ENCODE measurements at regions not wholly inside any gene's neighbourhood (a gene's known extent, or its start where the extent isn't known, plus 50 kb on each side); places are given as distances from the start of the nearest gene placed in this dataset.

GRCh38 chr2:13114391-13114790 lies 397.7 kb downstream of the TRIB2 start:
- CTCF ChIA-PET = no interaction called here
- no peak for TF ChIP-seq POLR2AphosphoS5 (IDR thresholded peaks at IDR 0.05; ENCODE audit: insufficient read depth, low read depth, low read length)
- no peak for TF ChIP-seq EZH2 (IDR thresholded peaks at IDR 0.05; ENCODE audit: borderline replicate concordance, low read depth, low read length, severe bottlenecking)
- TF ChIP-seq MYC (IDR thresholded peaks at IDR 0.05; ENCODE audit: low read depth, low read length) = no peak
- no peak for TF ChIP-seq POLR2A (IDR thresholded peaks at IDR 0.05; ENCODE audit: low read depth, low read length)
- TF ChIP-seq GATA2 (IDR thresholded peaks at IDR 0.05; ENCODE audit: insufficient read depth, insufficient read length, low read depth, low read length) = no peak
- TF ChIP-seq JUN (IDR thresholded peaks at IDR 0.05; ENCODE audit: borderline replicate concordance, insufficient read depth, insufficient read length, low read depth) = no peak
- dilution Hi-C loops (cut with MboI; ENCODE audit: extremely low pct_ligation_motif_present, low sequenced_read_pairs) (no loop called here), intact Hi-C loops (cut with micrococcal nuclease) (no loop called here)
- H3K79me2 ChIP-seq (ENCODE audit: control insufficient read depth, insufficient read depth, low read length) = no peaks in the 10 kb centered on the region
- no peak for DNase-seq (ENCODE audit: low read depth, low spot score)
- H3K27ac ChIP-seq (ENCODE audit: insufficient read depth, low read depth, low read length) = no peak overlapping the region
- no peaks in the 10 kb centered on the region for H4K20me1 ChIP-seq (replicated peaks; ENCODE audit: control insufficient read depth, extremely low read depth, insufficient read depth, low read length)
- H3K9ac ChIP-seq (replicated peaks; ENCODE audit: extremely low read depth, insufficient read depth, low read length) = no peak overlapping the region
- H3K27me3 ChIP-seq (ENCODE audit: control insufficient read depth in 2 of 2, insufficient read depth in 2 of 2, low read length in 2 of 2) = no peaks in the 10 kb centered on the region
- H2AFZ ChIP-seq (ENCODE audit: low read depth, low read length) = no peak overlapping the region
- no peak overlapping the region for H3K4me2 ChIP-seq (ENCODE audit: insufficient read depth, low read length)
- no peak for FAIRE-seq
- H3K36me3 ChIP-seq (ENCODE audit: control insufficient read depth in 2 of 2, extremely low read depth in 1 of 2, insufficient read depth in 2 of 2, low read length in 2 of 2) = no peaks in the 10 kb centered on the region
- H3K9me1 ChIP-seq (replicated peaks; ENCODE audit: control insufficient read depth, extremely low read depth, insufficient read depth, low read length) = no peaks in the 10 kb centered on the region
- POLR2A ChIA-PET = no interaction called here
- no peak overlapping the region for H3K4me3 ChIP-seq (replicated peaks in 1 of 3; ENCODE audit: insufficient read depth in 1 of 3, low read depth in 1 of 3, low read length in 3 of 3)
- H3K4me1 ChIP-seq (ENCODE audit: control insufficient read depth, extremely low read depth, insufficient read depth, low read length) = no peaks in the 10 kb centered on the region
- no TSS peak for BruUV-seq (replicated peaks)
- H3K9me3 ChIP-seq (replicated peaks; ENCODE audit: control insufficient read depth, insufficient read depth, low read length) = no peaks in the 10 kb centered on the region

GRCh38 chr2:13115643-13116042 lies 398.9 kb downstream of the TRIB2 start:
- intact Hi-C loops (cut with micrococcal nuclease) = no loop called here
- FAIRE-seq = no peak
- Histone ChIP-seq H3K27me3 (ENCODE audit: control insufficient read depth in 2 of 2, insufficient read depth in 2 of 2, low read length in 2 of 2) (no peaks in the 10 kb centered on the region), H3K79me2 (ENCODE audit: control insufficient read depth, insufficient read depth, low read length) (no peaks in the 10 kb centered on the region), H3K9me1 (replicated peaks; ENCODE audit: control insufficient read depth, extremely low read depth, insufficient read depth, low read length) (no peaks in the 10 kb centered on the region), H3K9me3 (replicated peaks; ENCODE audit: control insufficient read depth, insufficient read depth, low read length) (no peaks in the 10 kb centered on the region), H4K20me1 (replicated peaks; ENCODE audit: control insufficient read depth, extremely low read depth, insufficient read depth, low read length) (no peaks in the 10 kb centered on the region), H3K4me2 (ENCODE audit: insufficient read depth, low read length) (no peak overlapping the region), H2AFZ (ENCODE audit: low read depth, low read length) (no peak overlapping the region), H3K4me1 (ENCODE audit: control insufficient read depth, extremely low read depth, insufficient read depth, low read length) (no peaks in the 10 kb centered on the region), H3K9ac (replicated peaks; ENCODE audit: extremely low read depth, insufficient read depth, low read length) (no peak overlapping the region), H3K36me3 (ENCODE audit: control insufficient read depth in 2 of 2, extremely low read depth in 1 of 2, insufficient read depth in 2 of 2, low read length in 2 of 2) (no peaks in the 10 kb centered on the region), H3K4me3 (replicated peaks in 1 of 3; ENCODE audit: insufficient read depth in 1 of 3, low read depth in 1 of 3, low read length in 3 of 3) (no peak overlapping the region), H3K27ac (ENCODE audit: insufficient read depth, low read depth, low read length) (no peak overlapping the region)
- POLR2A ChIA-PET = no interaction called here
- dilution Hi-C loops (cut with MboI; ENCODE audit: extremely low pct_ligation_motif_present, low sequenced_read_pairs) = no loop called here
- DNase-seq (ENCODE audit: low read depth, low spot score) = no peak
- CTCF ChIA-PET = interaction anchor here (0.8 kb wide), 1 partner anchor 9 kb away, joined by 3 read pairs; no protein-coding TSS in a partner anchor
- TF ChIP-seq EZH2 (IDR thresholded peaks at IDR 0.05; ENCODE audit: borderline replicate concordance, low read depth, low read length, severe bottlenecking) (no peak), POLR2AphosphoS5 (IDR thresholded peaks at IDR 0.05; ENCODE audit: insufficient read depth, low read depth, low read length) (no peak), JUN (IDR thresholded peaks at IDR 0.05; ENCODE audit: borderline replicate concordance, insufficient read depth, insufficient read length, low read depth) (no peak), MYC (IDR thresholded peaks at IDR 0.05; ENCODE audit: low read depth, low read length) (no peak), MAX (IDR thresholded peaks at IDR 0.05; ENCODE audit: insufficient read depth, insufficient read length) (no peak), GATA2 (IDR thresholded peaks at IDR 0.05; ENCODE audit: insufficient read depth, insufficient read length, low read depth, low read length) (no peak), FOS (IDR thresholded peaks at IDR 0.05; ENCODE audit: borderline replicate concordance, insufficient read depth, low read length) (no peak), POLR2A (IDR thresholded peaks at IDR 0.05; ENCODE audit: low read depth, low read length) (no peak)
- TF ChIP-seq, protein P1, sequence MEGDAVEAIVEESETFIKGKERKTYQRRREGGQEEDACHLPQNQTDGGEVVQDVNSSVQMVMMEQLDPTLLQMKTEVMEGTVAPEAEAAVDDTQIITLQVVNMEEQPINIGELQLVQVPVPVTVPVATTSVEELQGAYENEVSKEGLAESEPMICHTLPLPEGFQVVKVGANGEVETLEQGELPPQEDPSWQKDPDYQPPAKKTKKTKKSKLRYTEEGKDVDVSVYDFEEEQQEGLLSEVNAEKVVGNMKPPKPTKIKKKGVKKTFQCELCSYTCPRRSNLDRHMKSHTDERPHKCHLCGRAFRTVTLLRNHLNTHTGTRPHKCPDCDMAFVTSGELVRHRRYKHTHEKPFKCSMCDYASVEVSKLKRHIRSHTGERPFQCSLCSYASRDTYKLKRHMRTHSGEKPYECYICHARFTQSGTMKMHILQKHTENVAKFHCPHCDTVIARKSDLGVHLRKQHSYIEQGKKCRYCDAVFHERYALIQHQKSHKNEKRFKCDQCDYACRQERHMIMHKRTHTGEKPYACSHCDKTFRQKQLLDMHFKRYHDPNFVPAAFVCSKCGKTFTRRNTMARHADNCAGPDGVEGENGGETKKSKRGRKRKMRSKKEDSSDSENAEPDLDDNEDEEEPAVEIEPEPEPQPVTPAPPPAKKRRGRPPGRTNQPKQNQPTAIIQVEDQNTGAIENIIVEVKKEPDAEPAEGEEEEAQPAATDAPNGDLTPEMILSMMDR (IDR thresholded peaks at IDR 0.05; ENCODE audit: extremely low read depth in 1 of 2, insufficient read depth in 1 of 2, low read depth in 1 of 2, low read length in 2 of 2) = no peak
- BruUV-seq (replicated peaks) = no TSS peak

All from endothelial cell of umbilical vein (primary cell).